GM18502 (cell line): ENCODE measurements at regions not wholly inside any gene's neighbourhood (a gene's known extent, or its start where the extent isn't known, plus 50 kb on each side); places are given as distances from the start of the nearest gene placed in this dataset.

Source experiments
- ATAC-seq: cut with Tn5 transposase; IDR thresholded peaks from one replicate; pipeline ENCODE4 v1.9.1; 2021; ENCODE audit warnings: mild to moderate bottlenecking; ENCODE audit not compliant: unreplicated experiment, poor library complexity

DNA sequence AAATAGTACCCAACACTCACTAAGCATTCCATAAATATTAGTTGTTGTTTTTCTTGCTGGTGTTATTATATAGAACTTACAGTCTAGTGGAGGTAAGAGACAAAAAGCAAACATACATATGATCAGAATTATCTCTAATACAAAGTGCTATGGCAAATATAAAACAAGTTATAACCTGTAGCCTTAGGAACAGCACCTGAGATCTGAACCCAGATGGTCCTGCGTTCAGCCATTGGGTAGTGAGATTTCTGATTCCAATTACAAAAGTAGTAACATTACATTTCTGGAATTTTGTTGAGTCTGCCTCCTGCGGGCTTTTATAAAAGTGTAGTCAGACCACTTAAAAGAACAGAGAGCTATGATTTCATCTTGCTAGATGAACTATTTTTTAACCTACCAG lies 242.9 kb upstream of the ZNF462 start:
- ATAC-seq = no peak

- no peak for ATAC-seq
These were observed 242.1 kb upstream of the ZNF462 start for GRCh38 chr9:106620866-106621265.

- no peak for ATAC-seq
These were observed 241.4 kb upstream of the ZNF462 start for GRCh38 chr9:106621313-106622163.

DNA sequence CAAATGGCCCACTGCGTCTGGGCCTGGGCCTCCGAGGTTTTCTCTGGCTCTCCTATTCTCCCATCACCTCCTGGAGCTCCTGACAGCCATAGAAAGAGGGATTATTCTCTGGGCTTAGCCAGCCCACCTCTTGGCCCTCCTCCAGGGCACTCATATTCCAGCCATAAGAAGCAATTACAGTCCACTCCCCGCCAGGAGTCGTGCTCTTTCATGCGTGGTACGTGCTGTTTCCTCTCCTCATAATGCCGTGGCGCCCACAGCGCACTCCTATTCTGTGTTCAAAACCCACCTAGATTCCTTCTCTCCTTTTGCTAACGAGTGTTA lies 240.8 kb upstream of the ZNF462 start:
- ATAC-seq = no peak

GRCh38 chr9:106623558-106623957 lies 239.4 kb upstream of the ZNF462 start:
- ATAC-seq = no peak

DNA sequence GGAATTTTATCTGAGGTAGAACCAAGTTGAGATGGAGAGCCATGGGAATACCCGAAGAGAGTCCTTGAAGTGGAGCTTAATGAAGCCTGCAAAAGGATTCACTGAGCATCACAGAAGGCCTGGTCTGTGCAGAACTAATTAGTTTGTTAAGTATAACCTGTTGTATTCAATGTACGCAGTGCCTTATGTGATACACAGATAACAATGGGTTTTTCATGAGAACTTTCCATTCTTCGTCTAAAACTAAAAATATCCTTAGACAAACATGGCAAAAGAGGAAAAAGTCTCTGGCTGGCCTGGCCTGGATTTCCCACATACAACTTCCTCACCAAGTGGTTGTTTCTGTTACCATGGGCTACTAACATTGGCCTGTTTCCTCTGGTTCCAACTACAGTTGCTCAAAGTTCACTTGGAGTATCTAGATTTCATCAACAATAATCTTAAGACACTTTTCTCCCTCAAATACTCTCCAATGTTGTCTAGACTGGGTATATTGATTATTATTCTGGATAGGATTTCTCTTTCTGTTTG lies 237.6 kb upstream of the ZNF462 start:
- ATAC-seq = no peak

DNA sequence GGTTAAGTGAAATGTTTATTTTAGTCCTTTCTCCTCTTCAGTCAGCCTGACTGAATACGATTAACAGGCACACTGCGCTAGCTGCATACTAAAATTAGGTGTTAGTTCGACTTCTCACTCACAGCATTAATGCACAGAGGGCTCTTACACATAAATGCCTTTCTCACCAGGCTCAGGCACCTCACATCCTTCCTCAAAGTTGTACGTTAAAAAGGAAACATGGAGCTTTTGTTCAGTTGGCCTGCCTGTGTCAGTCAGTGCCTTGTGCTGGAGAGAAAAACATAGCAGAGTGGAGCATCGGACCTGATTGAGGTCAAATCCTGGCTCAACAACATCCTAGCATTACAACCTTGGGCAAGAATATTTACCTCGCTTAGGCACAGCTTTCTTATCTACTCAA lies 236.0 kb upstream of the ZNF462 start:
- ATAC-seq = no peak

DNA sequence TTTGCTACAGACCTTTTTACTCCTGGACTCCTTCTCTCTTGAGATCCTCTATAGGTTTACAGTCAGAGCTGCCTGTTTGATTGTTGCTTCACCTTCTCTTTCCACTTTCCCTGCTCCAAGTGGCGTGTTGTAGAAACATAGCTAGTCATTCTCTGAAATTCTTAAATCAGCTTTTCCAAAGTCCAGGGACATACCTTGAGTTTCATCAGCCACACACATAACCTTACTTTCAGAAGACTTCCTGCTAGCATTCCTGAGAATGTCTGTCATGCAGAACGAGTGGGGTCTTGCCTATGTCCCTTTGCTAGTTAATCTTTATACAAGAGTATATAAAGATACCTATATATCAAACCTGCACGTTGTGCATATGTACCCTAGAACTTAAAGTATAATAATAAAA lies 230.3 kb upstream of the ZNF462 start:
- ATAC-seq = no peak

- no peak for ATAC-seq
These were observed 228.8 kb upstream of the ZNF462 start for GRCh38 chr9:106634183-106634582.

- no peak for ATAC-seq
These were observed 228.3 kb upstream of the ZNF462 start for GRCh38 chr9:106634641-106635040.

DNA sequence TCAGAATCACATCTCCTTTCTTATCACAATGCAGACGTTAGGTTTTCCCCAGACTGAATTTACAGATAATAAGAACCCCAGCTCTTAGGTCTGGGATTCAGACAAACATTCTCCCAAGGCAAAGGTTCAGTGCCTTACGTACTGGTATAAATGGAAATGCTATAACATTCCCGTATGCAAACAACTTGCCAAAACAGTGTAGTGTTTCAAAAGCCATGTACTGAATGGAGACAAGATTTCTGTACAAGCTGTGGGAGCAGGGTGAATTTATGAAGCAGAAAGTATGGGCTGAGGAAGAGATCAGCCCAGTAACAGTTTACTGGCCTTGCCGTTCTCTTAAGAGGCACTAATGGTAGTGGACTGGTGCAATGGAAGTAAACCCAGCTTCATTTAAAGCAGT lies 225.5 kb upstream of the ZNF462 start:
- no peak for ATAC-seq

DNA sequence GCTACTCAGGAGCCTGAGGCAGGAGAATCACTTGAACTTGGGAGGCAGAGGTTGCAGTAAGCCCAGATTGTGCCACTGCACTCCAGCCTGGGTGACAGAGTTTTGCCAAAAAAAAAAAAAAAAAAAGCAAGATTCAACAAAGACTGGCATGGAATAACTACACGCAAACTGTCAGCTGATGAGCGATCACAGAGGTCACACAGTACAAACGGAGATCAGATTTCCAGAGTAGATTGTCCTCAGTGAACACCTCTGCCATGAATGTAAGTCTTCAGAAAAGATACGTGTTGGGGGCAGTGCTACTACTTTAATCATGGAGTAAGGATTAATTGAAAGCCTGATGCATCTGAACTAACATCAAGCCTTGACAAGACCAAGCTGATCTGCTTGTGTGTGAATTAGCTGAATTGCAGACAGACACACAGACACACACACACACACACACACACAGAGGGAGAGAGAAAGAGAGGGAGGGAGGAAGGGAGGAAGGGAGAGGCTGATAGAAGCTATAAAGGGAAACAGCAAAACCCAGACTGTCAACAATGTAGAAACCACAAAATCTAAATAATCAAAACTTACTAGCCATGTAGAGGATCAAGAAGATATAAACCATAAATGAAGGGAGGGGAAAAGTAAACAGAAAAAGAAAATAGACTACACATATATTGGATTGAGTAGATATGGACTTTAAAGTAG lies 222.9 kb upstream of the ZNF462 start:
- no peak for ATAC-seq

DNA sequence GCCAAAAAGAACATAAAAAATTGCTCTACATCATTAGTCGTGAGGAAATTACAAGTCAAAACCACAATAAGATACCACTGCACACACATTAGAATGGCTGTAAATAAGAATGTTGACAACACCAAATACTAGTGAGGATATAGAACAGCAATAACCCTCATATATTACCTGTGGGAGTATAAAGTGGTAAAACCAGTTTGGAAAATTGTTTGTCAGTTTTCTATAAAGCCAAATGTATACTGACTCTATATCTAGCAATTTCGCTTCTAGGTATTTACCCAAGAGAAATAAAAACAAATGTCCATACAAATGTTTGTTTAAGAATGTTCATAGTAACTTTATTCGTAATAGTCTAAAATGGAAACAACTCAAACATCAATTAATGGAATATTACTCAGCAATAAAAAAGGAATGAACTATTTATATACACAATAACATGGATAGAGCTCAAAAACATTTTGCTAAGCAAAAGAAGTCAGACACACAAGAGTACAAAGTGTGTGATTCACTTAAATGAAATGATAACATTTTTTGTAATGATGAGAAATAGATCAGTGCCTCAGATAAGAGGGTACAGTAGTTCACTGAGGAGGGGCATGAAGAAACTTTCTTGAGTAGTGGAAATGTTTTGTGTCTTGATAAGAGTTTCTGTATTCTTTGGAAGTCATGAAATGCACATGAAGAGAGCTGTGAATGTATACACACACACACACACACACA lies 219.6 kb upstream of the ZNF462 start:
- no peak for ATAC-seq

GRCh38 chr9:106644661-106645060 lies 218.3 kb upstream of the ZNF462 start:
- no peak for ATAC-seq

- ATAC-seq = no peak
These were observed 214.2 kb upstream of the ZNF462 start for GRCh38 chr9:106648799-106649198.

GRCh38 chr9:106649664-106650063 lies 213.3 kb upstream of the ZNF462 start:
- ATAC-seq = no peak

- no peak for ATAC-seq
These were observed 209.8 kb upstream of the ZNF462 start for GRCh38 chr9:106653213-106653612.

DNA sequence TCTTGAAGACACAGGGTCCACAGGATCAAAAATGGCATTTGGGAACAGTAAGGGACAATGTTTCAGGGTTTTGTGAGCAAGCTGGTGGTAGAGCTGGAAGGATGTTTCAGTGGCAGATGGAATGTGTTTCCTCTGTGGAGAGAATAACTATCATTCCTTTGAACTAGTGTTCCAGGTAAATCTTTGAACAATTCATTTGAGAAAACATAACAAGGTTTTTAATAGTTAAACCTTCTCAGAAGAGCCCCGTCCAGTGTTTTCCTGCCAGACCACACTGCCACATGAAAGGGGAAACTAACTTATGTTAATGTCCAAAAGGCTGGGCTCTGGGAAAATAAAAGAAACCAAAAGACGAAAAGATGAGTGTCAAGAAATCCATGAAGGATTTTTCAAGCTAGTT lies 207.0 kb upstream of the ZNF462 start:
- ATAC-seq = no peak

GRCh38 chr9:106657926-106658325 lies 205.0 kb upstream of the ZNF462 start:
- no peak for ATAC-seq

DNA sequence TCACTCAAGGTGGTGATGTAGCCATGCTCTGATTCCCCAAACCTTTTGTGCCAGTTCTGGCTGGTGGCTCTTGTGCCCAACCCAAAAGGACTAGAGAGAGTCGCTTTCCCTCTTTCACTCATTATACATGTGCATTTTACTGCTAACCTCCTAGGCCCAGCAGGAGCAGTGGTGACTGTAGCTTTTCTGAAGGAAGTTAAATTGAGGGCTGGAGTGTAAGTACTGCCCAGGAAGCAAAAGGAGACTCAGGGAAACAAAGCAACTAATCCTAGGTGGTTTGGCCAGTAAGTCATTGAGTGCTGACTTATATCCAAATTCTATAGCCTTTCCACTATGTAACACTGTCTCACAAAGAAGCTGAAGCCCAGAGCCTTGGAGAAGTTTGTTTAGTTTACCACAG lies 194.4 kb upstream of the ZNF462 start:
- no peak for ATAC-seq

GRCh38 chr9:106669835-106670234 lies 193.1 kb upstream of the ZNF462 start:
- no peak for ATAC-seq
